GM21367 (cell line): ENCODE measurements at regions not wholly inside any gene's neighbourhood (a gene's known extent, or its start where the extent isn't known, plus 50 kb on each side); places are given as distances from the start of the nearest gene placed in this dataset.
"Not testable (repeated sequence)": the region's sequence is repeated elsewhere in the genome, so short reads cannot be mapped to it uniquely, and the experiment has no call there.

Source experiments
- ATAC-seq: cut with Tn5 transposase; IDR thresholded peaks from one replicate; pipeline ENCODE4 v1.9.1; 2021; ENCODE audit not compliant: unreplicated experiment

DNA sequence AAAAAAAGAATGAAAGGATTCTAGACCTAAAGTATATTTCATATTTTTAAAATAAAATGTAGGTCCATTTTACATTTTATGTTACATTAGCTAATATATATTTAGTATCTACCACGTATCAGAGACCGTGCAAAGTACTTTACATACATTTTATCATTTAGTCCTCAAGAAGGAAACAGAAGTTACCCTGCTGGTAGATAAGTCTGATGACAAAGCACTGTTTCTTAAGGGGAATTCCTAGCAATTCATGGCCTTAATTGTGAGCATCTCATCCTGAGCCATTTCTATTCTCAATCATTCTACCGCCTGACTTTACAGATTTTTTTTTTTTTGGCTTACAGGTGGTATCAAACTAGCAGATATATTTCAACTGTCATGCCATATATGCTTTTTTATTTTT, 367.7 kb downstream of the PRELID2 start:
- no peak for ATAC-seq

DNA sequence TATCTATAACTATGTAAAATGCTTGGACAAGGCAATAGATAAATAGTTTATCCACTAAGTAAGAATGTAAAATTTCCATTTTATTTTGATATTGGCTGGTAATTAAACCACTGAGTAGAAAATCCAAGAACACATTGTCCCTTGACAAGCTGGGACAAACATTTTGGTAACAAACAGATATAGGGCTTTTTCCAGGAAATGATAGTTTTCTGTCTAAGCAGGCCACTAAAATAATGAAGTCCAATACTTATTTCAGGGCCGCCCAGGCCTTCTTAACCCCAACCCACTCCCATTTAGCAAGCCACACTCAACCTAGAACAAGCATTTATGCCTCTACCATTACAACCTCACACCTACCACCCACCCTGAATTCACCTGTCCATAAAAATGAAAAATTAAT, 368.6 kb downstream of the PRELID2 start:
- ATAC-seq: no peak

- ATAC-seq: no peak
These were observed 369.5 kb downstream of the PRELID2 start for GRCh38 chr5:145465474-145466263.

- no peak for ATAC-seq
These were observed 371.0 kb downstream of the PRELID2 start for GRCh38 chr5:145464171-145464570.

DNA sequence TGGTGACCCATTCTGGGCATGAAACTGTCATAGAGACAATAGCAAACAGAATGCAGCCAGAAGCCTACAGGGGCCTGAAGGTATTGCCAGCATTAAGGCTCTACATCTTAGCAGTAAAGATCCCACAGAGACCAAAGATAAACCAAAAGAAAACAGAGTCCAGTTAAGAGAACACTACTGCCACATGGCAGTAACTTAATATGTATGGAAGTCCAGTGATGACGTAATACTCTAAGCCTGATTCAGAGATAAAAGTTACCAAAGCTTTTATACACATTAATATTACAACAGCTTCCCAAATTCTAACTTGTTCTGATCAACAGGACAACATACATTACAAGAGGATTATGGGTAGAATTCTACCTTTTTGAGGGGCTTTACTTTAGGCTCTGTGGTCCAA, 371.5 kb downstream of the PRELID2 start:
- ATAC-seq: no peak

DNA sequence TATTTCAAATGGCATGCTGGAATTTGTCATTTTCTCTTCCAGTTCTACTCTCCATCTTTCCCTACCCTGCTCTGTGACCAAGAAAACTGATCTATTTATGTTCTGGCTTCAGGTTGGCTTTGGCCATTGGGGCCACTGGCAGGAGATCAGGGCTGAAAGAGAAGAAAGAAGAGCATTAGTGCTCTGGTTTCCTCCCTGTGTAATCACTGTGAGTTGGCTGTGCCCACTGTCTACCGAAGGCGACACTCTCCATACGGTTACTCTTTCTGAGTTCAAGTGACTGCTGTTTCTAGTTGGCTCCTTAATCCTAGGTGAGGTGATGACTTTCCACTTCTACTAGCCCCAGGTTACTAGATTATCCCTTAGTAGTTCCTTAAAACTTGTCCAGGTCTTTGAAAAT, 372.6 kb downstream of the PRELID2 start:
- ATAC-seq: no peak

DNA sequence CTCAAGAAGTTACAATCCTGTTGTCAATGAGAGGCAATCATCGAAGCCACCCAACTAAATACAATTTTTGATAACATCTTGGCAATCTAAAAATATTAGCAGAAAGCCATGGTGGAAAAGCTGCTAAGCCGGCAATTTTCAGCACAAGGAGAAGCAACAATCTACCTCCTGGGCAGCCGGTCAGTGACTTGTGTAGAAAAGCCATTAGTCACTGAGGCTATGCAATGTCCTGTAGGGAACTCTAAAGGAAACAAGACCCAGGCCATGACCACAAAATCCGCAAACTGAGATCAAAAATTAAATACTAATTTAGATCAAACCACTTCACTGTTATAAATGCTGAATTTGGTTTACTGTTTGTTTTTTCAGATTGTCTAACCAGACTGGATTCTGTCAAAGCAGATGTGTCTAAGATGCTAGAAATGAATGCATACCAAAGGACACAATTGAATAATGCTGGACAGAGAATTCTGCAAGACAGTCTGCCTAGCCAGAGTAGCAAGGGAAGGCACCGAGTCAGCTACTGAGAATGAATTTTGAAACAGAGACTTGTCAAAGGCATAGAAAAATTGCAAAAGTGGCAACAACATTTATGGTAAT, 384.8 kb downstream of the PRELID2 start:
- no peak for ATAC-seq

GRCh38 chr5:145449794-145450193, 385.3 kb downstream of the PRELID2 start:
- no peak for ATAC-seq

- not testable (repeated sequence) for ATAC-seq
These were observed 388.3 kb downstream of the PRELID2 start for GRCh38 chr5:145446875-145447274.

DNA sequence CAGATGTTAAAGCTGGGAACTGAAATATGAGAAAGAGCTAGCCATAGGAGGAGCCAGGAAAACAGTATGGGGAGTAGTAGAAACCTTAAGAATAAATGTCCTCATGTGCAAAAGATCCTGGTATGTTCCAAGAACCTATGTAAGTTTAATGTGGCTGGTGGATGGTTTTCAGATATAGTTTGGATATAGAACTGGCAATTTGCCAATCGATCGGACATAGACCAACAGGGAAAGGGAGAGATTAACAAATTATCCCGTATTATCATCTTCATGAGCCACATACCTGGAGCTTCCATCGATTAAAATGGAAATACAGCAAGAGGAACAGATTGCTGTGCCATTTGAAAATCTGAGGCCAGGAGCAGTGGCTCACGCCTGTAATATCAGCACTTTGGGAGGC, 388.7 kb downstream of the PRELID2 start:
- ATAC-seq: no peak

GRCh38 chr5:145445027-145445426, 390.1 kb downstream of the PRELID2 start:
- no peak for ATAC-seq

GRCh38 chr5:145443964-145444363, 391.2 kb downstream of the PRELID2 start:
- no peak for ATAC-seq

GRCh38 chr5:145443366-145443765, 391.8 kb downstream of the PRELID2 start:
- no peak for ATAC-seq

DNA sequence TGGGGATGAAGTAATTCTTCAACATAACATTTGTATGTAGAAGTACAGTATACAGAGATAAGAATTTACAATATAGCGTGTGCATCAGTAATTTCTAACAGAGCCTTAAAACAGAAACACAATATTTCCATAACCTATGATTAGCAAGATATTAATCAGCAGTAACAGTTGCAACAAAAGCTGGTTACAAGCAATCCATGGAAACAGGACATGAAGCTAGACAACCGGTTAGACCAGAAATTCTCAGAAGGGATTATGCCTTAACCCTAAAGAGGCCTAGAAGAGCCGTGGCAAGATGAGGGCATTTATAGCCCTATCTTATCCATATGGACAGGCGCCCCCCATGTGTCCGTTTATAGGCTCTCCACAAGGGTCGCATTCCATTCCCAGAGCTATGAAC, 392.5 kb downstream of the PRELID2 start:
- ATAC-seq: not testable (repeated sequence)

DNA sequence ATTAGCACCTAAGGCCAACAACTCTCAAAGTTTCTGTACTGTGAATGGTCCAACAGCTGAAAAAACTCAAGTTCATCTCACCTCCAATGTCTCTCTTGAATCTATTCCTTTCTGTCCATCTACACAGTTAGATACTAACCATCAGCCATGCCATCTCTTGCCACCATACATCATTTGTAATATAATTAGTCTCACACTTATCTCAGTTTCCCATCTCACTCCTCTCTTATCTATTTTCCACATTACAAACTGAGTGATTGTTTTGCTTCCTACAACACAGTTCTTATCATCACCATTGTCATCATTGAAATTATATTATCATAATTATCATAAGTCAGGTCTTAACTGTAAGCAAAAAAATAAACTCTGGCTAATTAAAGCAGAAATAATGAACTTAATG, 393.9 kb downstream of the PRELID2 start:
- no peak for ATAC-seq

DNA sequence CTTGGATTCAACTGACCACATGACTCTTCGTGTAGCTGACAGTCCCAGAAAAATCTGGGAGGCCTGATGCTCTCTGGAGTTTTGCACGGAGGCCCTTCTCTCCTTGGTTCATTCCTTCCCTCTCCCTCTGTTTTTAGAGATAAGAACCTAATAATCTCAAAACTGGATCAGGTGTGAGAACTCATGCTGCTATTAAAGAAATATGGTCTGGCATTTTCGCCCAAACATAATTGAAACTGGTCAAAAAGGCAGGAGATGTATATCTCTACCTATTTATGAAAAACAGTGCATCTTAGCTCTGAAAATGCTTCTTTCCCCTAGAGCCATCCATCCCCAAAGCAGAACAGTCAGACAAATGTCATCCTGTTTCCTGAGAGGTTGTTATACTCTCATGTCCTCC, 397.5 kb downstream of the PRELID2 start:
- no peak for ATAC-seq

DNA sequence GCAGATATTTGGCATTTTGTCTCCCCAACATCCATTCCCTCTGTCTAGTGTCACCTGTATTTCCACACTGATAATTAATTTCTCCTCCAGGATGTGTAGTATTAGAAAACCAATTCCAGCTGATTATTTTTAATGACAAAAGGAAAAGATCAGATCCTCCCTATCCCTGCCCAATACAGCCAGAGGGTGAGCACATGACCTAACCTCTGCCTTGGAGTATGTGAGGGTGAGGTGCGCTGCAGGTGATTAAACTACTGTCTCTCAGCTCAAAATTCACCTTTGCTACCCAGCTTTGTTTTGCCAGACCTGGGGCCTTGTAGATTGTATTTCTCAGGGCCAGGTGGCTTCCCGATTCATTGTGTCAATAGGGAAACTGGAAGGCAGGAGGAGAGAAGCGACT, 402.1 kb downstream of the PRELID2 start:
- no peak for ATAC-seq

GRCh38 chr5:145429170-145429569, 406.0 kb downstream of the PRELID2 start:
- no peak for ATAC-seq

DNA sequence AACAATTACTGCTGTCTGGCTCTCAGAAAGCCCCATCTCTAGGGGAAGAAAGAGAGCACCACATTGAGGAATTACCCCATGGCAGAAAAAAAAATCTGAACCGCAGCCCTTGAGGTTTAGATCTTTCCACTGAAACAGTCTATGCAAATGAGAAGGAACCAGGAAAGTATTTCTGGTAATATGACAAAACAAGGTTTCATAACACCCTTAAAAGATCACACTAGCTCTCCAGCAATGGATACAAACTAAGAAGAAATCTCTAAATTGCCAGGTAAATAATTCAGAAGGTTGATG, 427.1 kb downstream of the PRELID2 start:
- ATAC-seq: peak; percentile 50

GRCh38 chr5:145407300-145408047, 427.7 kb downstream of the PRELID2 start:
- ATAC-seq: peak; percentile 41

DNA sequence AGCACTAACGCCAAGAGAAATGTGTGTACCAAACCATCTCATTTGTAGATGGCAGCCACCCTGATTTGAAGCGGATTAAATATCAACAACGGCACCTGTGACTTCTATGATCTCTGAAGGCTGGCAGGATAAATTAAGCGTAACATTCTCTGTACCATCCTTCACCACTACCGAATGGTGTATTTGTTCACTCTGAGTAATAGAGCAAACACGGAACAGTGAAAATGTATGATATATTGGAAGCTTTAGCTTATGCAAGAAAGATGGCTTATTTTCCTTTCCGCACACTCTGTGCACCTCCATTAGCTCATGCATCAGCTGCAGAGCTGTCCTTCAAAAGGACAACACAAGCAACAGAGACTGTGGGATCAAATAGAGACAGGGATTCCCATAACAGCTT, 431.1 kb downstream of the PRELID2 start:
- no peak for ATAC-seq

DNA sequence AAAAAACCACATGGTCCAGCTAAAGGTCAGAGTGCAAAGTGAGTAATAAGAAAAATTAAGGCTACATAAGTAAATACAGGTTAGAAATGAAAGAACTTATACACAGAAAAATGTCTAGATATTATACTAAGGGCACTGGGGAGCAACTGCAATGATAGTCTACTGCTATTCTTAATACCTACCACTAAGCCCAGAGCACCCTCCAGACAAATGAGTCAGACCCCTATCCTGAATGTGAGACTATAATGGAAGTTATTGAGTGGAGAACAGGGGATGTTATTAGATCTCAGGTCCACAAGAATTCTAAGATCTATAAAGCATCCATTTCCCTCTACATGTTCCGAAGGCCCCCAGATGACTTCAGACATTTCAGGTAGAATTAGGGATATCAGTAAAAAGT, 438.3 kb downstream of the PRELID2 start:
- no peak for ATAC-seq
